ENCODE measurements at regions not wholly inside any gene's neighbourhood (a gene's known extent, or its start where the extent isn't known, plus 50 kb on each side); places are given as distances from the start of the nearest gene placed in this dataset.

DNA sequence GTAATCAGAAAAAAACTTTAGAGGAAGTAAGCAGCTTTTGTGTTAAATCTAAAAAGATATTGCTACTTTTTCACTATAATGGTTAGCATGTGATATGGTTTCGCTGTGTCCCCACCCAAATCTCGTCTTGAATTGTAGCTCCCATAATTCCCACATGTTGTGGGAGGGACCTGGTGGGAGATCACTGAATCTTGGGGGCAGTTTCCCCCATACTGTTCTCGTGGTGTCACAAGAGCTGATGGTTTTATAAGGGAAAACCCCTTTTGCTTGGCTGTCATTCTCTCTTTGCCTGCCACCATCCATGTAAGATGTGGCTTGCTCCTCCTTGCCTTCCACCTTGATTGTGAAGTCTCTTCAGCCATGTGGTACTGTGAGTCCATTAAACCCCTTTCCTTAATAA, 117.1 kb downstream of the KCNJ2 start:
- TF ChIP-seq, protein P1, sequence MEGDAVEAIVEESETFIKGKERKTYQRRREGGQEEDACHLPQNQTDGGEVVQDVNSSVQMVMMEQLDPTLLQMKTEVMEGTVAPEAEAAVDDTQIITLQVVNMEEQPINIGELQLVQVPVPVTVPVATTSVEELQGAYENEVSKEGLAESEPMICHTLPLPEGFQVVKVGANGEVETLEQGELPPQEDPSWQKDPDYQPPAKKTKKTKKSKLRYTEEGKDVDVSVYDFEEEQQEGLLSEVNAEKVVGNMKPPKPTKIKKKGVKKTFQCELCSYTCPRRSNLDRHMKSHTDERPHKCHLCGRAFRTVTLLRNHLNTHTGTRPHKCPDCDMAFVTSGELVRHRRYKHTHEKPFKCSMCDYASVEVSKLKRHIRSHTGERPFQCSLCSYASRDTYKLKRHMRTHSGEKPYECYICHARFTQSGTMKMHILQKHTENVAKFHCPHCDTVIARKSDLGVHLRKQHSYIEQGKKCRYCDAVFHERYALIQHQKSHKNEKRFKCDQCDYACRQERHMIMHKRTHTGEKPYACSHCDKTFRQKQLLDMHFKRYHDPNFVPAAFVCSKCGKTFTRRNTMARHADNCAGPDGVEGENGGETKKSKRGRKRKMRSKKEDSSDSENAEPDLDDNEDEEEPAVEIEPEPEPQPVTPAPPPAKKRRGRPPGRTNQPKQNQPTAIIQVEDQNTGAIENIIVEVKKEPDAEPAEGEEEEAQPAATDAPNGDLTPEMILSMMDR (IDR thresholded peaks at IDR 0.05): no peak
- no peak for TF ChIP-seq GABPB1 (CRISPR knock-in tag; IDR thresholded peaks at IDR 0.05)
- TF ChIP-seq ESRRA (CRISPR knock-in tag; IDR thresholded peaks at IDR 0.05; ENCODE audit: borderline replicate concordance): no peak
- TF ChIP-seq ZBTB21 (CRISPR knock-in tag; IDR thresholded peaks at IDR 0.05; ENCODE audit: borderline replicate concordance): no peak
- TF ChIP-seq, protein P2, sequence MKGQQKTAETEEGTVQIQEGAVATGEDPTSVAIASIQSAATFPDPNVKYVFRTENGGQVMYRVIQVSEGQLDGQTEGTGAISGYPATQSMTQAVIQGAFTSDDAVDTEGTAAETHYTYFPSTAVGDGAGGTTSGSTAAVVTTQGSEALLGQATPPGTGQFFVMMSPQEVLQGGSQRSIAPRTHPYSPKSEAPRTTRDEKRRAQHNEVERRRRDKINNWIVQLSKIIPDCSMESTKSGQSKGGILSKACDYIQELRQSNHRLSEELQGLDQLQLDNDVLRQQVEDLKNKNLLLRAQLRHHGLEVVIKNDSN (CRISPR knock-in tag; IDR thresholded peaks at IDR 0.05): no peak
- TF ChIP-seq, protein P3, sequence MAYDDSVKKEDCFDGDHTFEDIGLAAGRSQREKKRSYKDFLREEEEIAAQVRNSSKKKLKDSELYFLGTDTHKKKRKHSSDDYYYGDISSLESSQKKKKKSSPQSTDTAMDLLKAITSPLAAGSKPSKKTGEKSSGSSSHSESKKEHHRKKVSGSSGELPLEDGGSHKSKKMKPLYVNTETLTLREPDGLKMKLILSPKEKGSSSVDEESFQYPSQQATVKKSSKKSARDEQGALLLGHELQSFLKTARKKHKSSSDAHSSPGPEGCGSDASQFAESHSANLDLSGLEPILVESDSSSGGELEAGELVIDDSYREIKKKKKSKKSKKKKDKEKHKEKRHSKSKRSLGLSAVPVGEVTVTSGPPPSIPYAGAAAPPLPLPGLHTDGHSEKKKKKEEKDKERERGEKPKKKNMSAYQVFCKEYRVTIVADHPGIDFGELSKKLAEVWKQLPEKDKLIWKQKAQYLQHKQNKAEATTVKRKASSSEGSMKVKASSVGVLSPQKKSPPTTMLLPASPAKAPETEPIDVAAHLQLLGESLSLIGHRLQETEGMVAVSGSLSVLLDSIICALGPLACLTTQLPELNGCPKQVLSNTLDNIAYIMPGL (CRISPR knock-in tag; IDR thresholded peaks at IDR 0.05): no peak
- TF ChIP-seq, protein P4, sequence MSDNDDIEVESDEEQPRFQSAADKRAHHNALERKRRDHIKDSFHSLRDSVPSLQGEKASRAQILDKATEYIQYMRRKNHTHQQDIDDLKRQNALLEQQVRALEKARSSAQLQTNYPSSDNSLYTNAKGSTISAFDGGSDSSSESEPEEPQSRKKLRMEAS (CRISPR knock-in tag; IDR thresholded peaks at IDR 0.05): no peak
- no peak for TF ChIP-seq CREM (CRISPR knock-in tag; IDR thresholded peaks at IDR 0.05)
- TF ChIP-seq ZNF423 (CRISPR knock-in tag; IDR thresholded peaks at IDR 0.05): no peak
- no peak for TF ChIP-seq NR1H2 (CRISPR knock-in tag; IDR thresholded peaks at IDR 0.05)
- no peak for TF ChIP-seq FOXP1 (CRISPR knock-in tag; IDR thresholded peaks at IDR 0.05; ENCODE audit: borderline replicate concordance)
- TF ChIP-seq SMAD3 (CRISPR knock-in tag; IDR thresholded peaks at IDR 0.05; ENCODE audit: borderline replicate concordance): no peak
- no peak for TF ChIP-seq ATF1 (CRISPR knock-in tag; IDR thresholded peaks at IDR 0.05)
